Testis (tissue), 2 donors: ENCODE measurements at regions not wholly inside any gene's neighbourhood (a gene's known extent, or its start where the extent isn't known, plus 50 kb on each side); places are given as distances from the start of the nearest gene placed in this dataset.

ENCODE experiments used
- DNase-seq: peaks from one replicate; pipeline ENCODE4 v3.0.0-alpha.2; 2019
- H3K27ac ChIP-seq, 2 donors: fragments of 200-600 bp; sonication (generic); one replicate each; pipeline ENCODE4 v1.5.1; 2019
- H3K27me3 ChIP-seq: fragments of 200-600 bp; sonication (generic); one replicate; pipeline ENCODE4 v1.5.1; 2019
- H3K36me3 ChIP-seq: fragments of 200-600 bp; sonication (generic); one replicate; pipeline ENCODE4 v1.5.1; 2017; ENCODE audit warnings: low read depth; ENCODE audit errors: missing control alignments
- H3K4me1 ChIP-seq: fragments of 200-600 bp; sonication (generic); one replicate; pipeline ENCODE4 v1.5.1; 2019
- H3K4me3 ChIP-seq, 2 donors: fragments of 200-600 bp; sonication (generic); one replicate each; pipeline ENCODE4 v1.5.1; 2017 to 2019
- H3K9me3 ChIP-seq: fragments of 200-600 bp; sonication (generic); one replicate; pipeline ENCODE4 v1.5.1; 2017
- CTCF ChIP-seq, 3 experiments: fragments of 450-650 bp in 2 of 3; fragments of 200-600 bp in 1 of 3; sonication (generic) in 1 of 3; IDR thresholded peaks; one replicate each; pipeline ENCODE4 v1.5.1; 2016 to 2019; ENCODE audit warnings: antibody characterized with exemption in 3 of 3, mild to moderate bottlenecking in 2 of 3, moderate library complexity in 1 of 3
- POLR2A ChIP-seq: fragments of 450-650 bp; IDR thresholded peaks from one replicate; pipeline ENCODE4 v1.6.1; 2017; ENCODE audit warnings: antibody characterized with exemption, mild to moderate bottlenecking, moderate library complexity
- WGBS, 2 donors: methylation state at CpG; one replicate each; pipeline ENCODE4 v1.1.5; 2018; 5-methylcytosine and 5-hydroxymethylcytosine counted together
- intact Hi-C: fragments of 100-400 bp; cut with DNase I; formaldehyde crosslinking; loops from one replicate; pipeline ENCODE4 v1.15.1; 2023; ENCODE audit warnings: low total_unique reads

GRCh38 chr13:20332361-20333096, 100.4 kb upstream of the GJB6 start:
- DNase-seq: no peak
- H3K4me1 ChIP-seq: no peaks in the 10 kb centered on the region
- H3K36me3 ChIP-seq: no peaks in the 10 kb centered on the region
- no peaks in the 10 kb centered on the region for H3K27me3 ChIP-seq
- H3K4me3 ChIP-seq: no peak overlapping the region
- WGBS, 2 donors: 61 to 68% methylated on average over 7 of the region's 7 CpGs
- intact Hi-C loops: no loop called here
- H3K9me3 ChIP-seq: no peaks in the 10 kb centered on the region
- no peak overlapping the region for H3K27ac ChIP-seq
- no peak for TF ChIP-seq CTCF (IDR thresholded peaks at IDR 0.05)

GRCh38 chr13:20331949-20332348, 99.8 kb upstream of the GJB6 start:
- TF ChIP-seq CTCF (IDR thresholded peaks at IDR 0.05) (no peak), POLR2A (no peak)
- DNase-seq: no peak
- 80 to 82% methylated on average over 7 of the region's 7 CpGs for WGBS, 2 donors

GRCh38 chr13:20331419-20331818, 99.3 kb upstream of the GJB6 start:
- TF ChIP-seq CTCF (IDR thresholded peaks at IDR 0.05) (no peak), POLR2A (no peak)
- Histone ChIP-seq H3K27ac (no peak overlapping the region), H3K9me3 (no peaks in the 10 kb centered on the region), H3K4me1 (no peaks in the 10 kb centered on the region), H3K27me3 (no peaks in the 10 kb centered on the region), H3K4me3 (no peak overlapping the region), H3K36me3 (no peaks in the 10 kb centered on the region)
- intact Hi-C loops: no loop called here
- DNase-seq: no peak
- 82 to 86% methylated on average over 2 of the region's 2 CpGs for WGBS, 2 donors

More at GRCh38 chr13:20331949-20332348, 99.8 kb upstream of the GJB6 start:
- H3K9me3 ChIP-seq: no peaks in the 10 kb centered on the region
- no peaks in the 10 kb centered on the region for H3K4me1 ChIP-seq
- H3K27ac ChIP-seq: no peak overlapping the region
- intact Hi-C loops: no loop called here
- no peaks in the 10 kb centered on the region for H3K36me3 ChIP-seq
- no peaks in the 10 kb centered on the region for H3K27me3 ChIP-seq
- no peak overlapping the region for H3K4me3 ChIP-seq

- no peak for DNase-seq
- 81 to 100% methylated on average over 3 of the region's 3 CpGs for WGBS, 2 donors
- Histone ChIP-seq H3K4me3 (no peak overlapping the region), H3K4me1 (no peaks in the 10 kb centered on the region), H3K27me3 (no peaks in the 10 kb centered on the region), H3K36me3 (no peaks in the 10 kb centered on the region), H3K9me3 (no peaks in the 10 kb centered on the region), H3K27ac (no peak overlapping the region)
- intact Hi-C loops: no loop called here
- TF ChIP-seq CTCF (IDR thresholded peaks at IDR 0.05): no peak
- TF ChIP-seq POLR2A: no peak
Observed at GRCh38 chr13:20326809-20327208, 94.7 kb upstream of the GJB6 start.

GRCh38 chr13:20326276-20326675, 94.2 kb upstream of the GJB6 start:
- Histone ChIP-seq H3K4me3 (no peak overlapping the region), H3K27ac (no peak overlapping the region), H3K4me1 (no peaks in the 10 kb centered on the region), H3K27me3 (no peaks in the 10 kb centered on the region), H3K36me3 (no peaks in the 10 kb centered on the region), H3K9me3 (no peaks in the 10 kb centered on the region)
- 77 to 86% methylated on average over 7 of the region's 7 CpGs for WGBS, 2 donors
- TF ChIP-seq POLR2A (no peak), CTCF (IDR thresholded peaks at IDR 0.05) (no peak)
- intact Hi-C loops: no loop called here
- DNase-seq: no peak
